SK-N-SH (cell line): ENCODE measurements at regions not wholly inside any gene's neighbourhood (a gene's known extent, or its start where the extent isn't known, plus 50 kb on each side); places are given as distances from the start of the nearest gene placed in this dataset.

Experiments used
- CTCF ChIA-PET: fragments of 300-600, 350-600 bp; formaldehyde crosslinking; extraction: SDS; loops from one replicate; lab custom pipeline; 2021; lab: Yijun Ruan, JAX
- POLR2A ChIA-PET: fragments of 350-600 bp; sonication (Branson Sonifier 250); formaldehyde crosslinking; extraction: SDS; loops from one replicate; lab custom pipeline; 2020; ENCODE audit warnings: antibody characterized with exemption, inconsistent platforms; lab: Yijun Ruan, JAX
- DNase-seq: peaks from one replicate; pipeline ENCODE4 v3.0.0; 2012
- H2AFZ ChIP-seq: fragments of 200-600 bp; sonication (generic); 2 replicates; pipeline ENCODE4 v1.8.1; 2016; ENCODE audit warnings: antibody characterized with exemption, mild to moderate bottlenecking, low read depth
- H3F3A ChIP-seq: fragments of 200-600 bp; sonication (generic); replicated peaks from 2 replicates; pipeline ENCODE3; 2016; ENCODE audit warnings: antibody characterized with exemption, mild to moderate bottlenecking; ENCODE audit not compliant: insufficient read depth
- H3K27ac ChIP-seq, 2 experiments: fragments of 200-500 bp in 1 of 2; fragments of 200-600 bp in 1 of 2; sonication (Bioruptor generic) in 1 of 2; sonication (generic), shearing (Covaris generic) in 1 of 2; 2 replicates each; pipeline versions ENCODE4 v1.5.1 to v1.6.1; 2014 to 2016; ENCODE audit warnings: low read depth in 2 of 2, inconsistent platforms in 1 of 2, low read length in 1 of 2, mild to moderate bottlenecking in 1 of 2, mixed read lengths in 1 of 2
- H3K27me3 ChIP-seq: fragments of 200-600 bp; sonication (generic), shearing (Covaris generic); 2 replicates; pipeline ENCODE4 v1.6.1; 2016; ENCODE audit warnings: mixed run types; ENCODE audit not compliant: insufficient read depth
- H3K36me3 ChIP-seq, 2 experiments: fragments of 200-500 bp in 1 of 2; fragments of 200-600 bp in 1 of 2; sonication (Bioruptor generic) in 1 of 2; sonication (generic) in 1 of 2; replicated peaks in 1 of 2; 2 replicates each; pipeline versions ENCODE3 to v1.5.1; 2014 to 2016; ENCODE audit warnings: low read length in 1 of 2, mild to moderate bottlenecking in 1 of 2; ENCODE audit not compliant: insufficient read depth in 2 of 2, control insufficient read depth in 1 of 2
- H3K4me1 ChIP-seq, 2 experiments: fragments of 200-500 bp in 1 of 2; fragments of 200-600 bp in 1 of 2; sonication (Bioruptor generic) in 1 of 2; sonication (generic), shearing (Covaris generic) in 1 of 2; 2 replicates each; pipeline versions ENCODE4 v1.5.1 to v1.6.1; 2014 to 2016; ENCODE audit warnings: low read depth in 1 of 2, low read length in 1 of 2, mixed run types in 1 of 2; ENCODE audit not compliant: insufficient read depth in 2 of 2, control insufficient read depth in 1 of 2
- H3K4me2 ChIP-seq: fragments of 200-600 bp; sonication (generic), shearing (Covaris generic); 2 replicates; pipeline ENCODE4 v1.6.1; 2017; ENCODE audit warnings: mixed run types
- H3K4me3 ChIP-seq, 2 experiments: fragments of 200-500 bp in 1 of 2; fragments of 200-600 bp in 1 of 2; sonication (Bioruptor generic) in 1 of 2; sonication (generic), shearing (Covaris generic) in 1 of 2; 2 replicates each; pipeline versions ENCODE4 v1.5.1 to v1.8.1; 2014 to 2016; ENCODE audit warnings: low read depth in 2 of 2, inconsistent platforms in 1 of 2, low read length in 1 of 2, mild to moderate bottlenecking in 1 of 2, mixed read lengths in 1 of 2, moderate library complexity in 1 of 2
- H3K79me2 ChIP-seq: fragments of 200-600 bp; sonication (generic); 2 replicates; pipeline ENCODE4 v1.8.1; 2017; ENCODE audit warnings: mild to moderate bottlenecking; ENCODE audit not compliant: insufficient read depth
- H3K9ac ChIP-seq: fragments of 200-600 bp; sonication (generic); 2 replicates; pipeline ENCODE4 v1.6.1; 2017; ENCODE audit warnings: mixed run types
- H3K9me2 ChIP-seq: fragments of 200-600 bp; sonication (generic); 2 replicates; pipeline ENCODE4 v1.6.1; 2017; ENCODE audit warnings: mixed run types
- H3K9me3 ChIP-seq: fragments of 200-600 bp; sonication (generic); 2 replicates; pipeline ENCODE4 v1.6.1; 2017; ENCODE audit warnings: mixed run types, mild to moderate bottlenecking, moderate library complexity
- H4K20me1 ChIP-seq: fragments of 200-600 bp; sonication (generic); 2 replicates; pipeline ENCODE4 v1.6.1; 2017; ENCODE audit warnings: mild to moderate bottlenecking, mixed run types; ENCODE audit not compliant: insufficient read depth
- CHD2 ChIP-seq: fragments of 150-350 bp; IDR thresholded peaks from 2 replicates; pipeline ENCODE4 v1.6.1; 2018; ENCODE audit warnings: low read length; ENCODE audit not compliant: partially characterized antibody
- ELF1 ChIP-seq: IDR thresholded peaks from 2 replicates; pipeline ENCODE4 v1.4.0; 2012
- FOXJ3 ChIP-seq: sonication (generic); formaldehyde crosslinking; IDR thresholded peaks from 2 replicates; pipeline ENCODE4 v1.5.1; 2020; ENCODE audit warnings: mild to moderate bottlenecking, missing genetic modification reagents
- FOXM1 ChIP-seq: IDR thresholded peaks from 2 replicates; pipeline ENCODE4 v1.4.0; 2012; ENCODE audit warnings: low read depth, mild to moderate bottlenecking
- GABPA ChIP-seq: IDR thresholded peaks from 2 replicates; pipeline ENCODE4 v1.4.0; 2012; ENCODE audit warnings: low read depth, mild to moderate bottlenecking
- JUND ChIP-seq: IDR thresholded peaks from 2 replicates; pipeline ENCODE4 v1.4.0; 2012
- MAX ChIP-seq: IDR thresholded peaks from 2 replicates; pipeline ENCODE4 v1.4.0; 2012; ENCODE audit warnings: low read depth
- MEF2A ChIP-seq: IDR thresholded peaks from 2 replicates; pipeline ENCODE4 v1.4.0; 2012; ENCODE audit warnings: low read depth, borderline replicate concordance
- NRF1 ChIP-seq: IDR thresholded peaks from 2 replicates; pipeline ENCODE4 v1.6.1; 2012; ENCODE audit warnings: low read depth, mild to moderate bottlenecking, low read length
- POLR2AphosphoS5 ChIP-seq: IDR thresholded peaks from 2 replicates; pipeline ENCODE4 v1.6.1; 2012; ENCODE audit warnings: low read depth, low read length
- RAD21 ChIP-seq: IDR thresholded peaks from 2 replicates; pipeline ENCODE4 v1.6.1; 2012; ENCODE audit warnings: mild to moderate bottlenecking, low read length
- RCOR1 ChIP-seq: fragments of 150-350 bp; IDR thresholded peaks from 2 replicates; pipeline ENCODE4 v1.6.1; 2017; ENCODE audit warnings: antibody characterized with exemption, low read length
- RFX5 ChIP-seq: IDR thresholded peaks from 2 replicates; pipeline ENCODE4 v1.6.1; 2012; ENCODE audit warnings: mild to moderate bottlenecking, improper control_type of control experiment, low read length
- RXRA ChIP-seq: IDR thresholded peaks from 2 replicates; pipeline ENCODE4 v1.4.0; 2012; ENCODE audit warnings: low read depth, mild to moderate bottlenecking, borderline replicate concordance
- TAF1 ChIP-seq: IDR thresholded peaks from 2 replicates; pipeline ENCODE4 v1.6.1; 2012; ENCODE audit warnings: low read depth, mild to moderate bottlenecking, low read length, moderate library complexity, borderline replicate concordance
- TEAD4 ChIP-seq: IDR thresholded peaks from 2 replicates; pipeline ENCODE4 v1.4.0; 2012; ENCODE audit warnings: mild to moderate bottlenecking, borderline replicate concordance; ENCODE audit not compliant: insufficient read depth
- WGBS: methylation state at CpG from one replicate; pipeline ENCODE4 v1.1.6; 2017; ENCODE audit warnings: low lambda C conversion rate; 5-methylcytosine and 5-hydroxymethylcytosine counted together
- TF ChIP-seq, protein P1 (sequence below): fragments of 150-350 bp; IDR thresholded peaks from 2 replicates; pipeline ENCODE4 v1.6.1; 2017; ENCODE audit warnings: antibody characterized with exemption, low read length, low read depth, borderline replicate concordance
- TF ChIP-seq, protein P2 (sequence below): IDR thresholded peaks from 2 replicates; pipeline ENCODE4 v1.4.0; 2012; ENCODE audit warnings: low read depth, borderline replicate concordance
- TF ChIP-seq, protein P3 (sequence below): IDR thresholded peaks from 2 replicates; pipeline ENCODE4 v1.6.1; 2012; ENCODE audit warnings: mild to moderate bottlenecking, low read depth, low read length, moderate library complexity
- TF ChIP-seq, protein P4 (sequence below): fragments of 200-600 bp; sonication (generic); IDR thresholded peaks from 2 replicates; pipeline ENCODE4 v1.6.1; 2017; ENCODE audit warnings: antibody characterized with exemption, mild to moderate bottlenecking, moderate library complexity

- TF ChIP-seq MEF2A: no peak
Observed at GRCh38 chr20:22437354-22437753, 147.0 kb downstream of the FOXA2 start (continued).

DNA sequence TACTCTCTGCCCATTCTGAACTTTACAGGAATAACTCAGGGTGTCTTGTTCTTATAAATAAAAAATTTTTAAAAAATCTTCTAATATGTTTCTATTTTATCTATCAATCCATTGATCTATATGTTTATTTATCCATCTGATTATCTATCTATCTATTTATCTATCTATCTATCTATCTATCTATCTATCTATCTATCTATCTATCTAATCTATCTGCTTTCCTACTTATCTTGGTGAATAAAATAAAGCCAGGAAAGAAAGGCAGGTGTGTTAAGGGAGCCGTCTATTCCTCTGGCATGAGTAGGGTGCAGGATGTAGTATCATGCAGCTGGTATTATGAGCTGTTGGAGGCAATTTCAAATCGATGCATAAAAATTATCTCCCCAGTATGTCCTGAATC is 153.0 kb downstream of the FOXA2 start:
- Histone ChIP-seq H3K9me3 (no peaks in the 10 kb centered on the region), H3K79me2 (no peaks in the 10 kb centered on the region), H3K9ac (no peak overlapping the region), H2AFZ (no peak overlapping the region), H4K20me1 (no peaks in the 10 kb centered on the region), H3K27ac (no peak overlapping the region), H3K4me2 (no peak overlapping the region), H3K36me3 (no peaks in the 10 kb centered on the region), H3K27me3 (no peaks in the 10 kb centered on the region; the same call in 1 of the 2 replicates), H3K4me3 (no peak overlapping the region), H3K4me1 (no peaks in the 10 kb centered on the region), H3K9me2 (no peaks in the 10 kb centered on the region), H3F3A (no peaks in the 10 kb centered on the region)
- POLR2A ChIA-PET: no interaction called here
- WGBS: 26% methylated on average over 2 of the region's 2 CpGs
- no peak for DNase-seq
- TF ChIP-seq JUND (no peak), RFX5 (no peak), TAF1 (no peak), MAX (no peak), RCOR1 (no peak)
- TF ChIP-seq, protein P1, sequence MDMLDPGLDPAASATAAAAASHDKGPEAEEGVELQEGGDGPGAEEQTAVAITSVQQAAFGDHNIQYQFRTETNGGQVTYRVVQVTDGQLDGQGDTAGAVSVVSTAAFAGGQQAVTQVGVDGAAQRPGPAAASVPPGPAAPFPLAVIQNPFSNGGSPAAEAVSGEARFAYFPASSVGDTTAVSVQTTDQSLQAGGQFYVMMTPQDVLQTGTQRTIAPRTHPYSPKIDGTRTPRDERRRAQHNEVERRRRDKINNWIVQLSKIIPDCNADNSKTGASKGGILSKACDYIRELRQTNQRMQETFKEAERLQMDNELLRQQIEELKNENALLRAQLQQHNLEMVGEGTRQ: no peak
- CTCF ChIA-PET: interaction anchor here (2.1 kb wide), 1 partner anchor 21 kb away, joined by 11 read pairs; no protein-coding TSS in a partner anchor

DNA sequence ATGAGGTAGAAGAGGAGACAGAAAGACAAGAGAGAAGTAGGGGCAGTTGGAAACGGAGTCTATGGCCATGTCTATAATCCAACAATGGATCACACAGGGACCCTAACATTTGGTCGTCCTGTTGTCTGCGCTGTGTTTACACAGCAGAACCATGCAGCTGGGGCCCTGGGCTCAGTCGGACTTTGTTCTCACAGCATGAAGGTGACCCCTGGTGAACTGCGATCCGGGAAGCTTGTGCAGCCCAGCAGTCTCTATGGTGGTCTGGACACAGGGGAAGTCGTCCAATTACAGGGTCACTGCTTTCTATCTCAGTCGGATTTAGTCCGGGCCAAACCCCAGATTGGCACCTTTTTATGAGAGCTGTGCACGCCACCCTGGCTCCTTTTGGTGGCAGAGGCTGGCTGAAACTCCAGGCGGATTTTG is 153.6 kb downstream of the FOXA2 start:
- ChIA-PET CTCF (interaction anchor here (2.1 kb wide), 1 partner anchor 22 kb away, joined by 11 read pairs; no protein-coding TSS in a partner anchor), POLR2A (no interaction called here)
- Histone ChIP-seq H3K9me2 (no peaks in the 10 kb centered on the region), H3K9me3 (no peaks in the 10 kb centered on the region), H2AFZ (no peak overlapping the region), H3K27me3 (no peaks in the 10 kb centered on the region; the same call in 1 of the 2 replicates), H3K27ac (no peak overlapping the region), H3K4me3 (no peak overlapping the region), H3K4me2 (no peak overlapping the region), H4K20me1 (no peaks in the 10 kb centered on the region), H3K4me1 (no peaks in the 10 kb centered on the region), H3K9ac (no peak overlapping the region), H3K36me3 (no peaks in the 10 kb centered on the region), H3K79me2 (no peaks in the 10 kb centered on the region), H3F3A (no peaks in the 10 kb centered on the region)
- WGBS: 28% methylated on average over 11 of the region's 11 CpGs
- DNase-seq: no peak
- TF ChIP-seq FOXM1 (no peak), TAF1 (no peak), NRF1 (no peak), RFX5 (no peak), CHD2 (no peak), GABPA (no peak), TEAD4 (no peak), RXRA (no peak), POLR2AphosphoS5 (no peak), RAD21 (no peak), ELF1 (no peak), FOXJ3 (CRISPR knock-in tag) (no peak)
- TF ChIP-seq, protein P2, sequence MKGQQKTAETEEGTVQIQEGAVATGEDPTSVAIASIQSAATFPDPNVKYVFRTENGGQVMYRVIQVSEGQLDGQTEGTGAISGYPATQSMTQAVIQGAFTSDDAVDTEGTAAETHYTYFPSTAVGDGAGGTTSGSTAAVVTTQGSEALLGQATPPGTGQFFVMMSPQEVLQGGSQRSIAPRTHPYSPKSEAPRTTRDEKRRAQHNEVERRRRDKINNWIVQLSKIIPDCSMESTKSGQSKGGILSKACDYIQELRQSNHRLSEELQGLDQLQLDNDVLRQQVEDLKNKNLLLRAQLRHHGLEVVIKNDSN: no peak
- TF ChIP-seq, protein P3, sequence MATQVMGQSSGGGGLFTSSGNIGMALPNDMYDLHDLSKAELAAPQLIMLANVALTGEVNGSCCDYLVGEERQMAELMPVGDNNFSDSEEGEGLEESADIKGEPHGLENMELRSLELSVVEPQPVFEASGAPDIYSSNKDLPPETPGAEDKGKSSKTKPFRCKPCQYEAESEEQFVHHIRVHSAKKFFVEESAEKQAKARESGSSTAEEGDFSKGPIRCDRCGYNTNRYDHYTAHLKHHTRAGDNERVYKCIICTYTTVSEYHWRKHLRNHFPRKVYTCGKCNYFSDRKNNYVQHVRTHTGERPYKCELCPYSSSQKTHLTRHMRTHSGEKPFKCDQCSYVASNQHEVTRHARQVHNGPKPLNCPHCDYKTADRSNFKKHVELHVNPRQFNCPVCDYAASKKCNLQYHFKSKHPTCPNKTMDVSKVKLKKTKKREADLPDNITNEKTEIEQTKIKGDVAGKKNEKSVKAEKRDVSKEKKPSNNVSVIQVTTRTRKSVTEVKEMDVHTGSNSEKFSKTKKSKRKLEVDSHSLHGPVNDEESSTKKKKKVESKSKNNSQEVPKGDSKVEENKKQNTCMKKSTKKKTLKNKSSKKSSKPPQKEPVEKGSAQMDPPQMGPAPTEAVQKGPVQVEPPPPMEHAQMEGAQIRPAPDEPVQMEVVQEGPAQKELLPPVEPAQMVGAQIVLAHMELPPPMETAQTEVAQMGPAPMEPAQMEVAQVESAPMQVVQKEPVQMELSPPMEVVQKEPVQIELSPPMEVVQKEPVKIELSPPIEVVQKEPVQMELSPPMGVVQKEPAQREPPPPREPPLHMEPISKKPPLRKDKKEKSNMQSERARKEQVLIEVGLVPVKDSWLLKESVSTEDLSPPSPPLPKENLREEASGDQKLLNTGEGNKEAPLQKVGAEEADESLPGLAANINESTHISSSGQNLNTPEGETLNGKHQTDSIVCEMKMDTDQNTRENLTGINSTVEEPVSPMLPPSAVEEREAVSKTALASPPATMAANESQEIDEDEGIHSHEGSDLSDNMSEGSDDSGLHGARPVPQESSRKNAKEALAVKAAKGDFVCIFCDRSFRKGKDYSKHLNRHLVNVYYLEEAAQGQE: no peak
- TF ChIP-seq, protein P4, sequence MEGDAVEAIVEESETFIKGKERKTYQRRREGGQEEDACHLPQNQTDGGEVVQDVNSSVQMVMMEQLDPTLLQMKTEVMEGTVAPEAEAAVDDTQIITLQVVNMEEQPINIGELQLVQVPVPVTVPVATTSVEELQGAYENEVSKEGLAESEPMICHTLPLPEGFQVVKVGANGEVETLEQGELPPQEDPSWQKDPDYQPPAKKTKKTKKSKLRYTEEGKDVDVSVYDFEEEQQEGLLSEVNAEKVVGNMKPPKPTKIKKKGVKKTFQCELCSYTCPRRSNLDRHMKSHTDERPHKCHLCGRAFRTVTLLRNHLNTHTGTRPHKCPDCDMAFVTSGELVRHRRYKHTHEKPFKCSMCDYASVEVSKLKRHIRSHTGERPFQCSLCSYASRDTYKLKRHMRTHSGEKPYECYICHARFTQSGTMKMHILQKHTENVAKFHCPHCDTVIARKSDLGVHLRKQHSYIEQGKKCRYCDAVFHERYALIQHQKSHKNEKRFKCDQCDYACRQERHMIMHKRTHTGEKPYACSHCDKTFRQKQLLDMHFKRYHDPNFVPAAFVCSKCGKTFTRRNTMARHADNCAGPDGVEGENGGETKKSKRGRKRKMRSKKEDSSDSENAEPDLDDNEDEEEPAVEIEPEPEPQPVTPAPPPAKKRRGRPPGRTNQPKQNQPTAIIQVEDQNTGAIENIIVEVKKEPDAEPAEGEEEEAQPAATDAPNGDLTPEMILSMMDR: no peak
